IPS-NIHi11 (cell line): ENCODE measurements at regions not wholly inside any gene's neighbourhood (a gene's known extent, or its start where the extent isn't known, plus 50 kb on each side); places are given as distances from the start of the nearest gene placed in this dataset.
A peak's percentile ranks its signal among the peaks of the same experiment; 100 is the strongest.

Experiments
- DNase-seq: peaks from one replicate; pipeline ENCODE4 v3.0.0; 2012; ENCODE audit warnings: mixed read lengths, low spot score

DNA sequence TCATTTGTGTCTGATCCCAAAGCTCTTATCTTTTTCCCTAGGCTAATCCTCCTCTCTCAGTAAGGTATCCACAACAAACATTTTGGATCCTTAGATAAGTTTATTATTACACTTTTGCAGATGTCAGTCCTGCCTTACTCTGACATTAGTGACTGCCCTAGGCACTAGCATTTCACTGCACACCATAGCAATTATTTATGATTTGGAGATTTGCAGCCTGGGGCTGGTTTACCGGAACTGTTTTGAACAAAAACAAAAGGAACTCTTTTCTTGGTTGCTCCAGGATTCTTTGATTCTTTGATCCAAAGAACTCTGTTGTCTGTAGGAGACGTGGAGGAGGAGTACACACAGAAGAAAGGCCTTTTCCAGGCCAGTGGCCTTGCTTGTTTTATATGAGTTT is 80.4 kb downstream of the EDNRB start:
- no peak for DNase-seq

DNA sequence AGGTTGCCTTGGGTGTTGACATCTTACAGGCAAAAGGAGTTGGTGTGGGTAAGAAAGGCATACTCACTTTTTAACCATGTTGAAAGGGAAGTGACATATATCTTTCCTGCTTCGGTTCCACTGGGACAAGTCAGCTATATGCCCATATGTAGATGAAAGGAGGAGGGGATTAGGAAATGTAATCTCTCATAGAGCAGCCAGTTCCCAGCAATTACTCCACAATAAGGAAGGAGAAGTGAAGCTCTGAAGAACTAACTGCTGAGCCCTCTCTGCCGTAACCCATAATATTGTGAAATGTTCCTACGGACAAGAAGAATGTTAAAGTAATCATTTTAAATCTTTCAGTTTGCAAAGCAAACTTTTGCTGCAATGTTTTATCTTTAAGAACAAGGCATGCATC is 82.2 kb downstream of the EDNRB start:
- DNase-seq, result no peak

DNA sequence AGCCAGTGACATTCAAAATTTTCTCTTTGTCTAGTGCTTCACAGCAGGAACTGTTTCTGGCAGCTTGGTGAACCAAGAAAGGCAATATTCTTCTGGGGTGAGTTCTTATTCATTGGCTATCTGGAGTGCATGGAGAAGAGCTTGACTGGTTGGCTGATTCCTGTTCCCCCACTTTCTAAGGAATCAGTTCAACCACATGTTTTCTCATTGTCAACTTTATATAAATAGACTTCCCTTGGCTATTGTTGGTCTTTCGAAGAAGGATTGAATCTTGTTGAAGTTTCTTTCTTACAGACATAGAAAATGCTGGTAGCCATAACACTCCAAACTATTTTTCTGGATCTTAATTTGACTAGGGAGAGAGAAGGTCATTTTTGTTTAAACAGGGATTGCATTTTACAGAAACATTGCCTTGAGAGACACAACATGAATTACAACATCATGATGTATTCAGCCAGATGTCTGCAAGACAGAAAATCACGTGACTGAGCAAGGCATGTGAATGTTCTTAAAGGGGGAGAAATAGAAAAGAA is 85.2 kb downstream of the EDNRB start:
- no peak for DNase-seq

DNA sequence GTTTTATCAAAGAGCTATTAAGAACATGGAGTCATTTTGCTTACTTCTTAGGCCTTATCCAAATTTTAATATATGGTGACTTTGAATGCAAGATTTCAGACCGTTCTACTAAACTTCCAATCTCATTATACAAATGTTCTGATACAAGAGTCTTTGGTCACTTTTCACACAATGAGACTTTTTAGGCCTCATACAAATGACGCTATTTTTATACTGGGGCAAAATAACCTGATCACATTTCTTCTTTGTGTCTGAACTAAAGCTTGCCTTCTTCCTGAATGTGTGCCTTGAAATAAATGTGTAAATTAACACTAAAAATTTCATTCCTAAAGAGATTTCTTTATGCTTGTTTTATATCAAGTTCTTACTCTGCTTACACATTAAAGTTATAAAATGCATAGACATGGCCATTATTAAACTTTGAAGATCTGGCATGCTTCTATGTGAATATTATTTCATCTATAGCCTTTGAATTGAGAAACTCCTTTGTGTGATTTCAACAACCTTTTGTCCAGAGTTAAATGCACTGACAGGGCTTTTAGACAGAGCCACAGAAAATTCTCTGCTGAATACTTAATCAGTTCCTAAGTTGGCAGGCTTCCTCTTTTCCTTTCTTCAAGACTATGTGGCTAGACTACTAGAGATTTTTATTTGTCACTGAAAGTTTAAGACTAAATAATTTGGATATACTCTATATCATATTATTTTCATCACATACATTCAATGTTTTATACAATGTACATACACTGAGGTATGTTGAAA is 86.1 kb downstream of the EDNRB start:
- no peak for DNase-seq

DNA sequence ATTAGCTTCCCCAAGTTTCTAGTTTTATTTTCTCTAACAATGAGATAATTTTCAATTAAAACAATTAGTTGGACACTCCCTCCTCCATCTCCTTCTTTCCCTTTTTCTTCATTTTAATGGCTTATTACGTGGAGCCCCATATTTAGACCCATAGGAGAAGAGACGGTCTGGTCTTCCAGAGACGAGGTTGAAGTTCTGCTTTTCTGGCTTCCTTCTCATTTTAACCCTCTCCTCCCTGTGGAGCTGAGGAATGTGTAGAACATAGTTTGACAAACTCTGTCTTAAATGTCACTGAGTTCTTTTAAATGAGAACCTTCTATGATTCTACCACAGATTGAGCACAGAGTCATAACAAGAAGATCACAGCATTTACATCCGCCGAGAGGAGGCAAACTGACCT is 86.8 kb downstream of the EDNRB start:
- DNase-seq, result no peak

DNA sequence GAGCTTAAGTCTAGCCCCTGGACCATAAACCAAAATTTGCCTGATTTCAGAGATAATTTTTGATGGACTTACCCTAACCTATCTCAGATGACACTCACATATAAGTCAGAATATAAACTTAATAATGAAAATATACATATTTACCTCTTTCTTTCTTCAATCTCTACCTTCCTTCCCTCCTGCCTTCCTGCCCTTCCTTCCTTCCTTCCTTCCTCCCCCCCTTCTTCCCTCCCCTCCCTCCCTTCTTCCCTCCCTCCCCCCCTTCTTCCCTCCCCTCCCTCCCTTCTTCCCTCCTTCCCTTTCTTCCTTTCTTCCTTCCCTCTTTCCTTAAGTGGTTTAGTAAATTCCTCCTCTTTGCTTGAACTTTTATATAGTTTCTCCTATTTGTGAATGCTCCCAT is 88.7 kb downstream of the EDNRB start:
- DNase-seq, result no peak

DNA sequence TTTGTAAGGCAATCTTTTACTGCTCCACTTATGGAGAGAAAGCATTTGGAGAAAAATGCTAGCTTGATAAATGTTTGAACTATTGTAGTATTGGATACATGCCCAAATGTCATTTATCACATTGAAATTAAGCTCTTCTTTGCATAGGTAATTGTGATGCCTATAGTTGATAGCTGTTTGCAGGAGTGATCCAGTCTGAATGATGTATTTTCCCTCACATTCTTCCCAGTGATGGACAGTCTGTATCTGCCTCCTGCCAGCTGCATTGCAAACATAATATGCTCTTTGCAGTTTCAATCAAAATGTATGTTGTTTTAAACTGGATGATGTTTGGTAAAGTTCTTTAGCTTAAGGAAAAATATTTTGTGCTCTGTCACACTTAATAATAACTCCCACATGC is 89.8 kb downstream of the EDNRB start:
- DNase-seq, result no peak

DNA sequence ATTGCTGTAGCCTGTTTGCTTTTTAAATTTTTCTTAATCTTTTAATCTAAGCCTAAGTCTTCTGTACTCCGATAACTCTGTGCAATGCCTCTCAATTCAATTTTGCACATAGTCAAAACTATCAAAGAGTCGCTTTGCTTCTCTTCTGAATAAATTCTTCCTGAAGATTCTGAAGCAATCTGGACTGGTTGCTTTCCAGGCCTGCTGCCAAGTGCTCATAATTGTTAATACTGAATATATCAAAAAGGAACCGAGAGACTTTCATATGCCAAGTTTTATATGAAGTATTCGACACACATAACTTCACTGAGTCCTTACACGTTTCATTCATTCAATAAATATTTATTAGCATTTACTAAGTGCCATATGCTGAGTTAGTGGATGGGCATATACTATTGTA is 91.3 kb downstream of the EDNRB start:
- DNase-seq, result no peak

DNA sequence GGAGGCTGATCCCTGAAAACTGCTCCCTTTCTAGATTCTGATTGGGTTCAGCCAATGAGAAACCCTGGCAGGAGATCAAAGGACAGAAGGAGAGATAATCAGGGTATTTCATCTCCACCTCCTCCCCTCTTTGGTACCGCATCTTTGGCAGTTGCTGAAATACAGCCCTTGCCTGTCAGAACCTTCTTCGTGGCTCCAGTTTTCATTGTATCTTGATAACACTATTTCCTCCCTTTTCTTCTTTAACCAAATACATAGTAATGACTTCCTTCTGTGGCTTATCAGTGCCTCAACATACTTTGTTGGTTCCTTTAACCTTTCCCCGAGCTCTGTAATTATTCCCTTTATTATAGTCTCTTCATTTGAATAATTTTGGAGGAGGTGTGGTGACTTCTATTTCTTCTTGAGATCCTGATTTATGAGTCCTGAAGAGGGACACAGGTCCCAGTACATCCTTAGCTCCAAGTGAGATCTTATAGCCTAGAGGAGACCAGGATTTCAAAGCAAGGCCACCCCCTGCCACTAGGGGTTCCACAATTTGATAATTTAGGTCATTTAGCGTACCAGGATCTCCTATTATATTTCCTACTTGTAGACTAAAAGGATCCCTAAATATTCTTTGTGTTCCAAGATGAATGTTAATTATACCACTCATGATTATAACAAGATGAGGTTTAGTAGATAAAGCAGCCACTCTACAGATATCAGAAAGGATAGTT is 98.0 kb downstream of the EDNRB start:
- peak; percentile 11 for DNase-seq

DNA sequence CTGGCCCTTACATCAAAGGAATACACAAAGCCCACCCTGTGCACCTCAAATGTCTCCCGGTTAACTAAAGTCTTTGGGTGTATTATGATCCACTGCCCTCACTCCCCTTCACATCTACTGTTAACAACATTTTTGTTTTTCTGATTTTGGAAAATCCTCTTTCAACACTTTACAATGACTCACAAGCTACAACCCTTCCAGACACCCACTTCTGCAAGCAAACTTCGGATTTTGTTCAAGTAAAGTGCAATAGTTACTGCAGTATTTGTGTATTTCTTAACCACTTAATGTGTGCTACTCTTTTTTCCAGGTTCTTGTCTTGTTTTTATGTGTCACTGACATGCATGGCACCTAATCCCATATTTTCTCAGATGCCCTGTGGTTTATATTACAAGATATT is 101.1 kb downstream of the EDNRB start:
- DNase-seq, result no peak

DNA sequence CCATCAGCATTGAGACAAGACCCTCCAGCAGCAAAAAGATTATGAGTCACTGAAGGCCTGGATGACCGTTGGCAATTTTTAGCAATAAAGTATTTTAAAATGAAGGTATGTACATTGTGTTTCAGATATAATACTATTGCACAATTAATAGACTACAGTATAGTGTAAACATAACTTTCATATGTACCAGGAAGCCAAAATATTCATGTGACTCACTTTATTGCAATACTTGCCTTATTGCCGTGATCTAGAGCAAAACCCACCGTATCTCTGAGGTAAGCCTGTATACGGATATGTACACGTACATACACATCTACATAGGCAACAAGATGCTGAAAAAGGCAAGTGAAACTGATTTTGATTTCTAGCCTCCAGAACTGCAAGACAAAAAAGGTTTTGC is 103.3 kb downstream of the EDNRB start:
- no peak for DNase-seq
